ENCODE measurements at regions not wholly inside any gene's neighbourhood (a gene's known extent, or its start where the extent isn't known, plus 50 kb on each side); places are given as distances from the start of the nearest gene placed in this dataset.

GRCh38 chr2:211174021-211174420 is 617.6 kb downstream of the CPS1 start:
- TF ChIP-seq STAT1 (IDR thresholded peaks at IDR 0.05; ENCODE audit: unreplicated experiment) (no peak), CTCF (conservative IDR thresholded peaks at IDR 0.05; ENCODE audit: low read depth in 2 of 2) (no peak), POLR2AphosphoS5 (IDR thresholded peaks at IDR 0.05; ENCODE audit: low read depth) (no peak)

GRCh38 chr2:211174631-211175030 is 618.2 kb downstream of the CPS1 start:
- Histone ChIP-seq H3K79me2 (replicated peaks; ENCODE audit: insufficient read depth) (no peaks in the 10 kb centered on the region), H3K27me3 (ENCODE audit: insufficient read depth) (no peaks in the 10 kb centered on the region), H4K20me1 (replicated peaks; ENCODE audit: insufficient read depth) (no peaks in the 10 kb centered on the region), H3K4me2 (no peak overlapping the region), H3K36me3 (ENCODE audit: insufficient read depth) (no peaks in the 10 kb centered on the region), H3K27ac (ENCODE audit: low read depth) (no peak overlapping the region), H2AFZ (no peak overlapping the region), H3K9me2 (ENCODE audit: insufficient read depth) (no peaks in the 10 kb centered on the region), H3K4me1 (ENCODE audit: insufficient read depth) (no peaks in the 10 kb centered on the region), H3K4me3 (no peak overlapping the region), H3F3A (replicated peaks; ENCODE audit: low read depth) (no peaks in the 10 kb centered on the region)
- H3K27me3 Mint-ChIP-seq (ENCODE audit: insufficient read depth, low read depth, poor library complexity) = no peaks in the 10 kb centered on the region
- H3K4me1 Mint-ChIP-seq = no peaks in the 10 kb centered on the region
- H3K4me3 Mint-ChIP-seq = no peak overlapping the region
- TF ChIP-seq NANOG (IDR thresholded peaks at IDR 0.05; ENCODE audit: borderline replicate concordance) (no peak), STAT1 (IDR thresholded peaks at IDR 0.05; ENCODE audit: unreplicated experiment) (no peak)
- DNase-seq (ENCODE audit: low spot score) (no peak), ATAC-seq (no peak)
- H3K36me3 Mint-ChIP-seq (ENCODE audit: low read depth) = no peaks in the 10 kb centered on the region
- H3K27ac Mint-ChIP-seq = no peak overlapping the region
- H3K9me3 Mint-ChIP-seq = no peaks in the 10 kb centered on the region

More at GRCh38 chr2:211174021-211174420, 617.6 kb downstream of the CPS1 start:
- H3K4me2 ChIP-seq = no peak overlapping the region
- no peaks in the 10 kb centered on the region for H3K4me1 ChIP-seq (ENCODE audit: insufficient read depth)
- no peaks in the 10 kb centered on the region for H3K36me3 ChIP-seq (ENCODE audit: insufficient read depth)
- no peak overlapping the region for H3K27ac ChIP-seq (ENCODE audit: low read depth)
- no peaks in the 10 kb centered on the region for H4K20me1 ChIP-seq (replicated peaks; ENCODE audit: insufficient read depth)
- ATAC-seq (no peak), DNase-seq (ENCODE audit: low spot score) (no peak)
- no peak overlapping the region for H3K4me3 Mint-ChIP-seq
- no peaks in the 10 kb centered on the region for H3K36me3 Mint-ChIP-seq (ENCODE audit: low read depth)
- H3K79me2 ChIP-seq (replicated peaks; ENCODE audit: insufficient read depth) = no peaks in the 10 kb centered on the region
- H3K27me3 Mint-ChIP-seq (ENCODE audit: insufficient read depth, low read depth, poor library complexity) = no peaks in the 10 kb centered on the region
- H2AFZ ChIP-seq = no peak overlapping the region
- no peaks in the 10 kb centered on the region for H3K27me3 ChIP-seq (ENCODE audit: insufficient read depth)
- H3K4me1 Mint-ChIP-seq = no peaks in the 10 kb centered on the region
- H3K27ac Mint-ChIP-seq = no peak overlapping the region
- no peaks in the 10 kb centered on the region for H3F3A ChIP-seq (replicated peaks; ENCODE audit: low read depth)
- H3K9me2 ChIP-seq (ENCODE audit: insufficient read depth) = no peaks in the 10 kb centered on the region
- H3K9me3 Mint-ChIP-seq = no peaks in the 10 kb centered on the region
- H3K4me3 ChIP-seq = no peak overlapping the region

GRCh38 chr2:211175956-211176355 is 619.6 kb downstream of the CPS1 start:
- Mint-ChIP-seq H3K27me3 (ENCODE audit: insufficient read depth, low read depth, poor library complexity) (no peaks in the 10 kb centered on the region), H3K9me3 (no peaks in the 10 kb centered on the region), H3K27ac (no peak overlapping the region), H3K4me1 (no peaks in the 10 kb centered on the region), H3K4me3 (no peak overlapping the region), H3K36me3 (ENCODE audit: low read depth) (no peaks in the 10 kb centered on the region)
- Histone ChIP-seq H3K27me3 (ENCODE audit: insufficient read depth) (no peaks in the 10 kb centered on the region), H3K4me2 (no peak overlapping the region), H2AFZ (no peak overlapping the region), H3K9me2 (ENCODE audit: insufficient read depth) (no peaks in the 10 kb centered on the region), H3K4me3 (no peak overlapping the region), H3F3A (replicated peaks; ENCODE audit: low read depth) (no peaks in the 10 kb centered on the region), H3K4me1 (ENCODE audit: insufficient read depth) (no peaks in the 10 kb centered on the region), H4K20me1 (replicated peaks; ENCODE audit: insufficient read depth) (no peaks in the 10 kb centered on the region), H3K27ac (ENCODE audit: low read depth) (no peak overlapping the region), H3K36me3 (ENCODE audit: insufficient read depth) (no peaks in the 10 kb centered on the region), H3K79me2 (replicated peaks; ENCODE audit: insufficient read depth) (no peaks in the 10 kb centered on the region)
- ATAC-seq = no peak
- DNase-seq (ENCODE audit: low spot score) = no peak
- TF ChIP-seq ZNF462 (CRISPR knock-in tag; IDR thresholded peaks at IDR 0.05) (no peak), NANOG (IDR thresholded peaks at IDR 0.05; ENCODE audit: borderline replicate concordance) (no peak), EZH2phosphoT487 (IDR thresholded peaks at IDR 0.05; ENCODE audit: unreplicated experiment) (no peak)

All from GM23338 (cell line).